AML-193 (cell line): ENCODE measurements at regions not wholly inside any gene's neighbourhood (a gene's known extent, or its start where the extent isn't known, plus 50 kb on each side); places are given as distances from the start of the nearest gene placed in this dataset.
A peak's percentile ranks its signal among the peaks of the same experiment; 100 is the strongest.

Experiments used
- DNase-seq, 2 experiments: peaks; one replicate each; lab custom pipeline; 2025; lab: John Stamatoyannopoulos, UW

DNA sequence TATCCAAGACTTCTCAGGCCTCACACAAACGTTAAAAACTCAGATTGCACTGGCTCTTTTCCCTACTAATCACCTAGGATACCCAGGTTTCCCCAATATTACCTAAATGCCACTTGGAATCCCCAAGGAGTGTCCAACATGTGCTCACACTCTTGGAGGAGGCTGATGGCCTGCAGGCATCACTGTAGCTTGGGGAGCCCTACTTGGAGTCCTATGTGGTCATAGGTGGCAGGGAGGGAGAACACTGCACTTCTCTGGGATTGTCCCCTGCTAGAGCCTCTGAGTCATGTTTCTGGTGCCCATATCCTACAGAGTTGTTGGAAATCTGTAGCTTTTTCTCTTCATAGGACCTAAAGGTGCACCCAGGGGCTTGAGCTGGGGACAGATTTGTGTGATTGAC, 433.7 kb downstream of the ARHGEF28 start:
- no peak for DNase-seq

DNA sequence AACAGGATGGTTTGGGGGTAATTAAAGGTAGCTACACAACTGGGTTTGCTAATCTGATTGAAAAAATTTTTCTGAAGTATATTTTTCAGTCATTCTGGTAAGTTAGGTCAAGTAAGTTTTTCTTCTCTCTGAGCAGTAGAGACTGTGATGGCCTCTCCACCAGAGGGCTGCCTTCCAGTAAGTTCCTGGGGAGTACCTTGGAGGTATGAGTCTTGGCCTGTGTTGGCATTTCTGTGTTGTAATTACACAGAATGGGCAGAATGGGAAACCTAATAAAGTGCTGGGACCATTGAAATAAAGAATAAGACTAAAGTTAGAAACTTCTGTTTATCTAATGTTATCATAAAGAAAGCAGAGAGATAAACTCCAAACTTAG, 430.8 kb downstream of the ARHGEF28 start:
- peak; percentile 4 to 5 for DNase-seq

DNA sequence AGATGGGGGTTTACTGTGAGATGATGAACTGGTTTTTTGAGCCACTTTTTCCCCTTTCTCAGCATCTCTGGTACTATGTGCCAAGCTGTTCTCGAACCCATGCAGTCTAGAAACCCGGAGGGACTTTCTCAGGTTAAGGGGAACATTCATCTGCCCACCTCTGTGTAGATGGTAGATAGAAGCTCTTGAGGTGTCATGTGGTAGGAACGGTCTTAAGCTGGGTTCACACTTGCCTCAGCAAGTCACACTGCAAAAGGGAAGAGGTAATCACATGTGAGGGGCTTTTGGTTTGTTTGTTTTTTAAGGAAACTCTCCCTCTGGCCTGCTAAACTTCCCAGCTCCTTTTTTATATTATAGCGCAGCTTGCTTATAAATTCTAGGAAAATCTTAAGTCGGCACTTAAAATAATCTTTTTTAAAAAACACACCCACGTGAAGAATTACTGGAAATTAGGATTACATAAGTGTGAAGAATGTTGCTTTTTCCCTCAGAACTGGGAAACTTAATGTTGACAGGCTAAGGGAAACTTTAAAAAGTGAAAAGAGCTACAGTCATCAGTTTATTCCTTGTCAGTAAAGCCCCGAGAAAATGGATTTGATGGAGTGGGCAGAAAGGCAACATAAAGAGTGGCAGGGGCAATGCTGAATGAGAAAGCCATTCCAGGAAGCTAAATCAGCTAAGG, 430.3 kb downstream of the ARHGEF28 start:
- no peak for DNase-seq

DNA sequence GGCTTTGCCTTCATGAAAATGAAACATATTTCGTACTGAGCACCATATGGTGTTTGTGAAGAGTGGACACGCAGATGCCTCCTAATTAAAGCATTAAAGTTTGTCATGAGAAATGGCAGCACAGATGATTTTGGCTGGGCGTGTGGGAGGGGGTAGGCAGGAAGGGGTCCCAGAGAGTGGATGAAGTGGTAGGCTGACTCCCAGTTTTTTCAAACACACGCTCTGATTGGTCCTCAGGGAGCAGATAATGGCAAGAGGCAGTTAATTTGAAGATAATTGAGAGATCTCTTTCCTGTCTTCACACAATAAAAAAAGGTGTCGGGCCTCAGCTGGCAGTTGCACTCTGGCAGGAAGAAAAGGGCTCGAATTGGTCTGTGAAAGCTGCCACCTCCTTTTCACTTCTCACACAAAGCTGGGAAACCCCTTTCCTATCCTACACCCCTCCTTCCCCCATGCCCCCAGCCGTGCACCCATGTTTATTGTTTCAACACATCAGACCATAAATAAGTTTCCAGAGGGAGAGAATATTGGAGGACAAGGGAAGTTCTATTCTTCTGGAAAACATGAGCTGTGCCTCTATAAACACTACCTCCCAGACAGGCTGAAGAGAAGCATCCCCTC, 429.6 kb downstream of the ARHGEF28 start:
- DNase-seq: no peak

DNA sequence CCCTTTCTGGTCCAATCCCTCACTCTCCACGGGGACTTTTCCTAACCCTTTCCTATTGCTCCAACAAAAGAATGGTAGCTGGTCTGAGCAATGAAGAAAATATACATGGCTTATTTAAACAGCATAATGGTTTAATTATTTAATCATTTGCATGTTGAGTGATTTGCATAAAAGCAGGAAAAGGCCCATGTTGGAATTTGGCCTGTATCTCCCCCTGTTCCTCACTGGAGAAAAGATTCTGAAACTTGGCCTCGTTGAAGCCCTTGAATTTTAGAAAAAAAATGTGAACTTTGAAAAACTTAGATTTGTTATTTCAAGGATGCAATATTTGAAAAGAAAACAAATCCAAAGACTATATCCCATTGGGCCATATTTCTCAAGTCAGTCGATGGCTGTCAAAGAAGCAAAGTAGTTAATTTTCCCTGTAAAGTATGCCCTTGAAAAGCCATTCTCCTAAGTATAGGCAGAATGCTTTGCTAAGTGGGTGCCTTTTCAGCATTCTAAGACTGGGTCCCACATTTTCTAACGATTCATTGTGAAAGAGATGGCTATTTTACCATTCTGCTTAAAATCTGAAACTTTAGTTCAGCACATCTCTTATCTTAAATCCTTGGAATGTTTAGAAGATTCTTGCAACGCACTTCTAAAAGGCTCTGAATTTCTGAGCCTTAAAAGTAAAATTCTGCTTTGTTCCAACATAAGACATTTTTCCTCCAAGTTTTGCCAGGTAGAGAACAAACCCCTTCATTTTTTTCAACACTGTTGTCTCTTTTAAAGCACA, 428.8 kb downstream of the ARHGEF28 start:
- no peak for DNase-seq

DNA sequence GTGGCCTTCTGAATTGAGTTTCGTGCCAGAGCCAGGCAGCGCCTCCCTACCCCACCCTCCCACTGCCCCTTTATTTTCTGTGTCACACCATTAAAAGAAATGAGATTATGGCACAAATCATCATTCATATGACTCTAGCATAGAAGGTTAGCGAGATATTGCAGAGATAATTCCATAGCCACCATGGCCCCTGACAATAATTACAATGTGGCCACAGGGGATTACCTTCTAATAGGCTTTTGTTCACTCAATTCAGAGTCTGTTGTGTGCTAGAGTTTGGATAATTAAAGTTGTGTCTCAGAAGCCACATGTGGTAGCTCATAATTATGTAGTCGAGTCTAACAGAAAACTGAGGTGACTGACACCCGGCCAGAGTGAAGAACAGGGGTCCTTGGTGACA, 428.1 kb downstream of the ARHGEF28 start:
- no peak for DNase-seq

DNA sequence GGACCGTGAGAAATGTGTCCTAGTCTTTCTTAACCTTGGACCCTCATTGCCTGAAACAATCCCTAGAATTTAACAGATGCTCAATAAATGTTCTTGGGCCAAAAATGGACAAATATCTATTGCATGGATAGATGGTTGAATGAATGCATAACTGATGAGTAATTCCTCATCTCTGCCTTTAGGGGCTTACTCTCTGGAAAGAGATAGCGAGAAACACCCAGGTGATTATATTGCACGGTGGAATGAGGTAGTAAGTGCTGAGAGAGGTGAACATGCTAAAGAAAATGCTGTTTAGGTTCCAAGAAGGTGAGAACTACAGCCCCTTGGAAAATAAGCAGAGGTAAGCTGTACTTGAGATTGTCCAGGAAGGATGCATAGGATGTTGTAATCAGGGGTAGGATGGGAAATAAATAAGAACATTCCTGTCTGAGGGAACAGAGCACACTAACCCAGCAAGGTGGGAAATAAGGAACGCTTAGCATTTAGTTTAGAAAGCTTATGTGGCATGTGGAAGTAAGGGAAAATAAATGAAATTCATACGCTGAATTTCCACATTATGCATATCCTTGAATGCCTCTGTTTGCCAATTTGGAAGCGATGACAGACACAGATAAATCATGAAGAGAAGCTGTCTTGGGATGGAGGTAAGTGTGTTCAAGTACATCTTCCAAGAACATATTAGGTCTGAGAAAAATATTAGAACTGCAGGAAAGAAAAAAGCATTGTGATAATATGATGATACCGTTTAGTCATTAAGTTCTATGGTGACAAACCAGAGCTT, 426.6 kb downstream of the ARHGEF28 start:
- no peak for DNase-seq

DNA sequence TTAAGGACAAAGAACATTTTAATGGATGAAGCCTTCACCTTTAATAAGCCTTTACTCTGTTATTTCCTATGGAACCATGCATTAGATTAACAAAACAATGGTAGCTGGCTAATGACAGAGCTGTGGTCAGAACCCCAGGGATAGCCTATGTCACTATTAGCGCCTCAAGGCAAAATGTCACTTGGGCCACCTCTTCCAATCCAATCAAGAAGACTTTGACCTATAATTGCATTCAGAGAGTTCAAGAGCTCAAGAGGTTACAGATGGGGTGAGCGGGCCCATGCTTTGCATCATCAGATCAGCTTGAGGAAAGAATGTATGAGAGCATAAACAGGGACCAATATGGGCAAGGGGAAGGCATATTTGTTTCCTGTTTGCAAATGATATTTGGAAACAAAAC, 425.1 kb downstream of the ARHGEF28 start:
- DNase-seq: no peak

DNA sequence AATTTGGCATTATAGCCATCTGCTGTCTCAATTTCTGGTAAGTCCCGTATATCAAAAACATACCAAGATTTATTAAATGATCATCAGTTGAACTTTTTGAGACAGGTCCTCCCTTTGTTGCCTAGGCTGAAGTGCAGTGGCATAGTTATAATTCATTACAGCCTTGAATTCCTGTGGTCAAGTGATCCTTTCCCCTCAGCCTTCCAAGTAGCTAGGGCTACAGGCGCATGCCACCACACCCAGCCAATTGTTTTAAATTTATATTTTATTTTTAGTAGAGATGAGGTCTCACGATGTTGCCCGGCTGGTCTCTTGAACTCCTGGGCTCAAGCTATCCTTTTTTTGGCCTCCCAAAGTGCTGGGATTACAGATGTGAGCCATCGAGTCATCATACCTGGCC, 418.9 kb downstream of the ARHGEF28 start:
- no peak for DNase-seq

DNA sequence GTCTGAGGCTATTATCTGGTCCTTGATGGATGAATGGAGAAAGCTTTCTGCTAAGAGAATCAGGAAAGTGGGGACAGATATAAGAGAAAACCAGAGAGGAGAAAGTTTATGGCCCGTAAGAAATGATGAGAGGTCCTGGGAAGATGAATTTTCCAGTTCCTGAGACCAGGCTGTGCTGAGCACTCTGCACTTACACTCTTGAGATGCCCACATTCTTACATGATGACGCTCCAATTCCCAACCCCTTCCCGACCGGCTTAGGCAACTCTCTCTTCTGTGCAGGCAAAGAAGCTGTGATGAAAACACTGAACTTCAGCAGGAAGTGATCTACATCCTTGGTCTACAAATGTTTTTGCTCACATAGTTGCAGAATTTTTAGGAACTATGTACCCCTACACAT, 417.0 kb downstream of the ARHGEF28 start:
- DNase-seq: no peak

DNA sequence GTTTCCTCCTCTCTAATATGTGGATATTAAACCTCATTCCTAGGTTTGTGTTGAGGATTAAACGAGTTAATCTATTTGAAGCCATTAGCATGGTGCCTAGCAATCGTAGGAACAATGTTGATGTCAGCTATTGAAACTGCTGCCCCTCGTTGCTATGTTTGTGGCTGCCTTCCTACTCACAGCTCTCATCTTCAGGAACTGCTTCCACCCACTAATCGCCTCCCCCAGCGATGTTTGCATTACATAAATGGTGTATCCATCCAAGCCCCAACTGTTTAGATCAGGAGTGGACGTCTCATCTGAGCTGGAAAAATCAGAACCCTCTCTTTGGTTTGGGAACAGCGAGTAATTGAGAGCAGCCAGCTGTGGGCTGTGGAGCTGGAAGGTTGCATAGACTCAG, 416.6 kb downstream of the ARHGEF28 start:
- DNase-seq: no peak

DNA sequence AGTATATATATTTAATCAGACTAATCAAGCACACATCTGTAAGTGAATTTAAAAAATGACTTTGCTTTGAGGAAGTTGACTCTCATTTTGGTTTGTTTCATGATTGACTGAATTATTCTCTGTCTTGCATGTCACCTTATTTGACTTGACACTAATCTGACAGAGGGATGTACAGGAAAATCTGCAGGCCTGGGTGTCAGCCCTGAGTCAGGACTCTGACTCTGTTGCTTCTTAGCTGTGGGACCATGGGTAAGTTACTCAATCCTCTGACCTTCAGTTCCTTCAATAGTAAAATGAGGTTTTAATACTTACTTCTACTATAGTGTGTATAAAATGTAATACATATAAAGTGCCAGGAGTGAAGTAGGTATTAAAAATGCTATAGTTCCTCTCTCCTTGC, 415.9 kb downstream of the ARHGEF28 start:
- DNase-seq: no peak

DNA sequence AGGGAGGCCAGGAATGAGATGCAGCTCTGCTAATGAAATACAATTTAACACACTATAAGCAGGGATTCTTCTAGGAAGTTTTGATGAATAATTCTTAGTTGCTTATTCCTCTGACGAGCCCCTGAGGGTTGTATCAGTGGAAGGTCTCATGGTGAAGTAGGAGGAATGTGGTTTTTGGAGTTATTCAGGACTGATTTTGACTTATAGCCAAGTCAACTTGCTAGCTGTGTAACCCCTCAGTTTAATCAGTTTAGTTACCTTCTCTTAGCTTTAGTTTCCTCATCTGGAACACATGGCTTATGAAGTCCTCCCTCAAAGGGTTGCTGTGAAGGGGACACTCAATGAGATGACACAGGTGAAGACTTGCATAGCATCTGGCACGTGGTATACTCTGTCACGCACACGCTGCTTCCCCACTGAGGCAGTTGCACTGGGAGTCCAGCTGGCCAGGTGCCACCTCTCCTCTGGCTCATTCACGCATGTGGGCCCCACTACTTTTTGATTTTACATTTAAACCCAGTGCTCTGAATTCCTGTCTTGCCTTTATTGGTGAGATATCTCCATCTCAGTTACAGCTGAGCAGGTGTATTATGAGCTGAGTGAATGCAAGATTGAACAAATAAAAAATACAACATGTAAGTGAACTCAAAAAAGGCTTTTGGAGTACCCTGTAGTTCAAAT, 415.0 kb downstream of the ARHGEF28 start:
- DNase-seq: no peak

DNA sequence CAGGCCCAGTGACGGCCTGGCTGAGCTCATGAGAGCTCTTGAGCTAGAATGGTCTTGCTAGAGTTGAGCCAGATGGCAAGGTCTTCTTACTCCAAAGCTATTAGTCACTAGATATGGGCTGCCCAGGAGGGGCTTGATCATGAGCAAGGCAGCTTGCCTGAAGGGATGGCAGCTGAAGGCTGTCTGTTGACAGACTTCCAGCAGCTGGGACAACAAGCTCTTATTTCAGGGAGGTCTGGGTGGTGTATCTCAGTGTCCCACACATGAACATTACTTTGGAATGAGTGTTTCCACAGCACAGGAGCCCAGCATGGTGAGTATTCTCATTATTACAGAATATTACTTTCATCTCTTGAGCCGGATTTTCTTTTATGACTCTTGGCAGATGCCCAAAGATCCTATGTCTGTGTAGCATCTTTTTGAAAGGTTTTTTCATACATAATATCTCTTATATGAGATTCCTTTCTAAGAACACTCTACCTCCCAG, 414.1 kb downstream of the ARHGEF28 start:
- no peak for DNase-seq

DNA sequence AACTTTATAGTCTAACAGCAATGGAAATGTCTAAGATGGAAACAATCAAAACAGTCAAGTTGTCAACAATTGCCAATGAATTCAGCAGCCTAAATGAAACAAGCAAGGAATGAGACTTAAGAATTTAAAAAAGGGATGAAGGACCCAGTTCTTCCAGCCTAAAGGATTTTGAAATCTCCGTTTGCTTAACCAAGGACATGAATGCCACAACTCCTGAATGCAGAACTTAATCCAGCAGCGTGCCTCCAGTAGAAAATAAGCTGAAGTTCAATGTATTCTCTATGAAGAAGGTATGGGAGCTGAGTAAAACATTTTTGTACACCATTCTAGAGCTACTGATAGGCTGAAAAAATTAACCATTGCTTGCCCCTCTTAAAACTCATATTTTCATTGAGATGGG, 411.3 kb downstream of the ARHGEF28 start:
- DNase-seq: no peak

DNA sequence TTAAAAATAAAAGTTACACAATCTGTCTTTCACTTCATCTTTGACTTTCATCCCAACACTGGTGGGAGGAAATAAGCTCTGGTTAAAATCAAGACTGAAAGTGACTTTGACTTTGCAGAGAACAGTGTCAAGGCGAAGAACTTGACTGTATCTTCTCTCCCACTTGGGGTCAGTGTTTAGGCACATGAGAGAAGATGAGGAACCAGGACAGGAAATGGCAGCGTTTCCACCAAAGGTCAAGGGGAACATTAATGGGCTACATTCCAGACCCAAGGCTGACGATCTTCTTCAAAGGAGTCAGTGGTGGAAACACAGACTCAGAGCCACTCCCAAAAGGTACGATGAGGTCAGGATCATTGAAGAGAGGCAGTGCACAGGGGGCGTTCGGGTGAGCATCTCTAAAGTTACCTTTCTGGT, 409.5 kb downstream of the ARHGEF28 start:
- peak; percentile 56 to 61 for DNase-seq

DNA sequence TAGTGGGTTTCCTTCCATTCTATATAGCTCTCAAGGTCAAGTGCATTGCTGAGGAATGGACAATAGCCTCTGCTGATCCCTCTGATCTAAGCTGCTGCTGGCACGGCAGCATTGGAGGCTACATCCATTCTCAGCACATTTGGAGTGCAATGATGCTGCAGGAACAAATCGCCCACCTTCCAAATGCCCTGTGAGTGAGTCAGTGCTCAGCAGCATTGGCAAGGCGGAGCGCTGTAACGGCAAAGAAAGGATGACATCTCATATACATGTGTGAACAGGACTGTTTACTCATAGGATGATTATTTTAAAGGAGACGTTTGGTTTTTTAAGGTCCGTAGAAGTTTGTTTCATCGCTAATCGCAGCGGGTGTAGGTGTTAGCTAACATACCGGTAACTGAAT, 408.7 kb downstream of the ARHGEF28 start:
- no peak for DNase-seq

DNA sequence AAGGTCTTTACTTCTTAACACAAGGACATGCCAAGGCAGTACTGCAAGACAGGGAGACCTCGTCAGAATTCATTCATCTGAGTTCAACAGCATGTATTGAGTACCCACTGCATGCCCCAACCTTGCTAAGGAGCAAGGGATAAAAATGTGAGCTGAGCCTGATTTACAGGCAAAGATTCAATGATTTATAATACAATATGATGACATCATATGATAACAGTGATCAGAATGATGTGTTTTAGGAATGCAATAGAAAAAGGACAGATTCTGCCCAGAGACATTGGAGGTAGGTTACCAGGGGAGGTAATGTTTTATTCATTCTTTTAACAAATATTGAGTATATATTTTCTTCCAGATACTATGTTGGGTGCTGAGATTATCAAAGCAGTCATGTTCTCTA, 406.6 kb downstream of the ARHGEF28 start:
- no peak for DNase-seq

DNA sequence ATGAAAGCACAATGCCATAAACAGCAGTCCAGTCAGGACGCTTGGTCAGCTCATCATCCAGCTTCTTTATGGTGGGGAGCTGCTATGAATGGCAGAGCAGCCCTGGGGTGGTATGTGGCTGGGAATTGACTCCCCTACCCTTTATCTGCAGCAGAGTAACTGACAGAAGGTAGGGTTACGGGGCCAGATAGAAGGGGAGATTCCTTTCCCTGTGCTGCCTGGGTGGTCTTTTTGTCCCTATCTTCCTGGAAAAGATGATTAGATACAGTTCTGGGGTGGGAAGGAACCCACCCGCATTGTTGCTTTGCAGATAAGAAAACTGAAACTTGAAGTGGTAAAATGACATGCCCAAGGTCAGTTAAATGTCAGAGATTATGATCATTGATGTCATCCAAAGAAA, 405.5 kb downstream of the ARHGEF28 start:
- DNase-seq: no peak

DNA sequence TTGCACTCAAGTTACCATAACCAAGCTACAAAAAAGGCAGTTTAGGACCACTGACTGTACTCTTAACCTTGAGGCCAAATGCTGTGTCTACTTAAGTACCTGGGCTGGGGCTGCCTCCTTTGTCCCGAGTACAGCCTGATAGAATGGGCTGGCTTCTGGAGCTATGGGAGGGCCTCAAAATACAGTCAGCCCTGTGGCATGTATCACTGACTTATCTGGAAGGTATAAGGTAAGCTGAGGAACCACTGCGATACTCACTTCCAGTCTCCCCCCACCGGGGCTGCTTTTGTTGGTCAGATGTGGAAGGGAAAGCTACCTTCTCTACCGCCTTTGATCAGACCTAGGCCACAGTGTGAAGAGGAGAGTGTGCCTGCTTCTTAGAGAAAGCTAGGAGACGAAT, 404.8 kb downstream of the ARHGEF28 start:
- no peak for DNase-seq

DNA sequence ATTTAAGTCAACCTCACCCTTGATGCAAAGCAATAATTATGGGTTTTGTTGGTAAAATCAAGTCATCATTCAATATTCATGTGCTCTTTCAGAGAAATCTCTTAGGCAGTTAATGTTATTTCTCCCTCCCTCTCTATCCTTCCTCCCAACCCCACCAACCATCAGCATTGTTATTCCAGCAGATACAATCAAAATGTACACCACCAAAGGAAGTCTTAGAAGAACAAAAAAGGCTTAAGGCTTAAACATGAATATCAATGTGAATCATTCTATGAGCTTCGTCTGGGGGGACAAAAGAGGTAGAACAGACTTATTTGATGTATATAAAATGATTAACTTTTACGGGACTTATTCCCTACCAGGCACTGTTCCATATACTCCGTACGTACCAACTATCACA, 404.4 kb downstream of the ARHGEF28 start:
- no peak for DNase-seq

DNA sequence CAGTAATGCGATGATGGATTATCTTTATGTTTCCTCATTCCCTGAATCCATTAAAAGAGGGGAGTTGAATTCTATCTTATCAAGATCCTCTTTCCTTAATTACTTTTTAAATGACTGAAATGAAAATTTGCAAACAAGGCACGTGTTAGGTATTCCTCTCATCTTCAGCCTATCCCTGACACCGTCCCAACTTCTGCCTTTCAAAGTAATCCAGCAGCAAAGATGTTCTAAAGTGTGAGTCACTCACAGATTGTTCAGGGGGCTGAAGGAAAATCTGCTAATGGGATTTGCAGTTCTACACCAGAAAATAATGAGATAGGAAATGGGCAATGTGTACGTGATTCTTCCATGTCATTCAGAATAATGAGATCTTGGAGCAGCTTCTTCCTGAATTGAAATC, 403.0 kb downstream of the ARHGEF28 start:
- no peak for DNase-seq
